NCI-H748 (cell line): ENCODE measurements at regions not wholly inside any gene's neighbourhood (a gene's known extent, or its start where the extent isn't known, plus 50 kb on each side); places are given as distances from the start of the nearest gene placed in this dataset.
A peak's percentile ranks its signal among the peaks of the same experiment; 100 is the strongest.
"Not testable (repeated sequence)": the region's sequence is repeated elsewhere in the genome, so short reads cannot be mapped to it uniquely, and the experiment has no call there.

Source experiments
- DNase-seq: peaks from one replicate; lab custom pipeline; 2025; ENCODE audit not compliant: unreplicated experiment; lab: John Stamatoyannopoulos, UW

GRCh38 chr7:29696402-29696801 is 109.9 kb upstream of the WIPF3 start:
- DNase-seq, result not testable (repeated sequence)

GRCh38 chr7:29699723-29700122 is 106.6 kb upstream of the WIPF3 start:
- DNase-seq, result not testable (repeated sequence)

DNA sequence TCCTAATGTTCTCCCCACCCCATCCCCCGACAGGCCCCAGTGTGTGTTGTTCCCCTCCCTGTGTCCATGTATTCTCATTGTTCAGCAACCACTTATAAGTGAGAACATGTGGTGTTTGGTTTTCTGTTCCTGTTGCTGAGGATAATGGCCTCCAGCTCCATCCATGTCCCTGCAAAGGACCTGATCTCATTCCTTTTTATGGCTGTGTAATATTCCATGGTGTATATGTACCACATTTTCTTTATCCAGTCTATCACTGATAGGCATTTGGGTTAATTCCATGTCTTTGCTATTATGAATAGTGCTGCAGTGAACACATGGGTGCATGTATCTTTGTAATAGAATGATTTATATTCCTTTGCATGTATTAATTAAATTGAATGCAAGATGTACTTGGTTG is 104.8 kb upstream of the WIPF3 start:
- not testable (repeated sequence) for DNase-seq

GRCh38 chr7:29703830-29704229 is 102.5 kb upstream of the WIPF3 start:
- not testable (repeated sequence) for DNase-seq

GRCh38 chr7:29709002-29709401 is 97.3 kb upstream of the WIPF3 start:
- DNase-seq, result not testable (repeated sequence)

DNA sequence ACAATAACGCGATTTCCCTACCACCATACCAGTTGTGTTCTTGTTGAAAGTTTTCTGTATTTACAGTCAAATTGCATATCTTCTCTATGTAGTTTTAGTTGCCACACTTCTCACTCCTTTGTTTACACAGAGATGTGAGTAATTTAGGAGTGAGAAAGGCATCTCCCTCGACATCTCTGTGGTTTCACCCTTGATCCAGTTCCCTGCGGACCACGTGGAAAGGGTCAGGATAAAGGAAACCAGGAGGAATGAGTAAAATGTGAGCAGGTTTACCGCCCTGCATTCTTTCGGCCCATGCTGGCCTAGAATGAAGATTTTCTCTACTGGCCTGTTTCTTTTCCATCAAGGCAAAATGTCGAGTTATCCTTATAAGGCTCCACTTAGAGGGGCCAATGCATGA is 83.2 kb upstream of the WIPF3 start:
- not testable (repeated sequence) for DNase-seq

- no peak for DNase-seq
Measured at GRCh38 chr7:29723599-29723998, 82.7 kb upstream of the WIPF3 start.

DNA sequence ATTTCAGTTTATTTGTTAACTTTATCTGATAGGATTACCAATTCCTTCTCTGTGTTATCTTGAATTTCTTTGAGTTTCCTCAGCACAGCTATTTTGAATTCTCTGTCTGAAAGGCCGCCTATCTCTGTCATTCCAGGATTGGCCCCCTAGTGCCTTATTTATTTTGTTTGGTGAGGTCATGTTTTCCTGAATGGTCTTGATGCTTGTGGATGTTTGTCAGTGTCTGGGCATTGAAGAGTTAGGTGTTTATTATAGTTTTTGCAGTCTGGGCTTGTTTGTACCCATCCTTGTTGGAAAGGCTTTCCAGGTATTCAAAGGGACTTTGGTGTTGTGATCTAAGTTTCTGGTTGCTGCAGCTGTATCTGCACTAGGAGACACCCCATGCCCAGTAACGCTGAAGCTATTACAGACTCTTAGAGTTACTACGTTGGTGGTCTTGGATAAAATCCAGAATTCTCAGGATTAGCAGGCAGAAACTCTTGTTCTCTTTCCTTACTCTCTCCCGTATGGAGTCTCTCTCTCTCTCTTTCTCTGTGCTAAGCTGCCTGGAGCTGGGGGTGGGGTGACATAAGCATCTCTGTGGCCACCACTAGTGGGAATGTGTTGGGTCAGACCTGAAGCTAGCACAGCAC is 76.7 kb upstream of the WIPF3 start:
- not testable (repeated sequence) for DNase-seq

- no peak for DNase-seq
Measured at GRCh38 chr7:29734246-29734731, 72.0 kb upstream of the WIPF3 start.

DNA sequence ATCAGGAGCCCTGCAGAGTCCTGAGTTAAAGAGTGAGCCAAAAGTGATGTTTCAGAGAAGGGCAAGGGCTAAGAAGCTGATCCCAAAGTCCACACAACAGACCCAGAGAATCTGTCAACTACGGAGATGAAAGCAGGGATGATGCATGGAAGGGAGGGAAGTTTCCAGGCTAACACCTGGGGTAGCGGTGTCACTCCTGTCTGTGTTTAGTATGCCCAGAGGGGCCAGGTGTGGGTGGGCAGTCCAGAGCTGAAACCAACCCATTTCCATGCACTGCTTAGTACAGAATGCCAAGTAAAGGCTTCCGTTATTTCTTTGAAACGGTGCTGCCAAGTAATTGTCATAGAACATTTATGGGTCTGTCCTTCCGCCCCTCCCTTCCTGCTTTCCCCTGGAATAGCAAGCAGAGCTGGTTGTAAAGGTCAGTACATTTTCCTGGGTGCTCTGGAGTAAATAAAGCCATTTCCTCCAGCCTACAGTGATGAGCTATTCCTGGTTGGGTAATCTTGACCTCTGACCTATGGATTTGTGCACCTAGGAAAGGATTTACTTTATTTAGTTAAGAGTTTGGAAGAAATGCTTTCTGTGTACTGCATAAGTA is 58.6 kb upstream of the WIPF3 start:
- not testable (repeated sequence) for DNase-seq

DNA sequence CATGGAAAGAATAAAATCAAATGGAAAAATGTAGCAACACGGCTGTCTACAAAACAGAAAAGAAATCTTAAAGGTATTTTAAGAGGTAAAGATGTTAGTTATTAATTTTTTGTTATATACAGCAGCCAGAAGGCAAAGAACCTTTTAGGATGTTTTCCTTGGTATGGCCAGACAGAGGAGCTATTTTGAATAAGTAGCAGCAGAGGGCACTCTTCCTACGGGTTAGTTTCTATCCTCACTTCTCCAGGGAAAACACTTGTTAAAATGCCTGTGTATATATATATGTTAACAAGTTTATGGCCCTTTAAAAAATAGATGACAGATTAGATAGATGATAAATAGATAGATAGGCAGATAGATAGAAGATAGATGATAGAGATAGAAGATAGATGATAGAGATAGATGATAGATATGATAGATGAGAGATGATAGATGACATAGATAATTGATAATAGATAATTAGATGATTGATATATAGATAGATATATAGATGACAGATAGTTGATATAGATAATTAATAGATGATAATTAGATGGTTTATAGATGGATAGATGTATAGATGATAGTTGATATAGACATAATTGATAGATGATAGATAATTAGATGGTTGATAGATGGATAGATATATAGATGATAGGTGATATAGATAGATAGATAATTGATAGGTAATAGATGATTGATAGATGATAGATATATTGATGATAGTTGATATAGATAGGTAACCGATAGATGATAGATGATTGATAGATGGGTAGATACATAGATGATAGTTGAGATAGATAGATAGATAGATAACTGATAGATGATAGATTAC is 57.8 kb upstream of the WIPF3 start:
- peak; percentile 61 for DNase-seq

GRCh38 chr7:29749701-29750321 is 56.5 kb upstream of the WIPF3 start:
- DNase-seq, result no peak

DNA sequence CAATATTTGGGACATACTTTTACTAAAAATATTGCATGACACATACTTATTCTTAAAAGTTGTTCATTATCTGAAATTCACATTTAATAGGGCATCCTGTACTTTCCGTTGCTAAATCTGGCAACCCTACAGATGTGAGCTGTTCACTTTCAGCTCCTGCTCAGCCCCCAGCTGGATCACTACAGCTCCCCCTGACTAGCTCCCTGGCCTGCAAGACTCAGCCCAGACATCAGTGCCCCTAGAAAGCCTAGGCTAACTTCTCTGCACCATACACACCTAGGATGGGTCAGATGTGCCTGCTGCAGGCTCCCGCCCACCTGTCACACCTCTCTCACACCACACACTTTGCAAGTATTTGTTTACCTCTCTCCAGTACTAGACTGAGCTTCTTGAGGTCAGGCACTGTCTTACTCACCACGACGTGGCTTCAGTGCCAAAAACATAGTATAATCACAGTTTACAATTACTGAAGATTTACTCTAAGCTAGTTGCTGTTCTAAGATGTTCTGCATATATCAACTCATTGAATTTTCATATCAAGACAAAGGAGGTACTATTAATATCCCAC is 55.9 kb upstream of the WIPF3 start:
- not testable (repeated sequence) for DNase-seq

DNA sequence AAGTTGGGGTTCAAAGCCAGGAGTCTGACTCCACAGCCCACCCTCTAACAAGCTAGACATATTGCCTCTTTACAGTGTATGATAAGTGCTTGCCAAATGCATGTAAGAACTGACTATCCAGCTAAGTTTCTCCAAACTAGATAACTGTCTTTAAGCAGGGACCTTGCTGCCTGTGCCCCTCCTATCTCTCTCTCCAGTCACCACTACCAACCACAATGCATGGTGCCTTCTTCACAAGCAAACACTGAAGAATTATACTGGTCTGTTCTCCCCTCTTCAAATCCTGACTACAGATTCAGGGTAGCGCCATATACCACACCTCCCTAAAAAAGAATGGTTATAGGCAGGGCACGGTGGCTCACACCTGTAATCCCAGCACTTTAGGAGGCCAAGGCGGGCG is 55.3 kb upstream of the WIPF3 start:
- not testable (repeated sequence) for DNase-seq

DNA sequence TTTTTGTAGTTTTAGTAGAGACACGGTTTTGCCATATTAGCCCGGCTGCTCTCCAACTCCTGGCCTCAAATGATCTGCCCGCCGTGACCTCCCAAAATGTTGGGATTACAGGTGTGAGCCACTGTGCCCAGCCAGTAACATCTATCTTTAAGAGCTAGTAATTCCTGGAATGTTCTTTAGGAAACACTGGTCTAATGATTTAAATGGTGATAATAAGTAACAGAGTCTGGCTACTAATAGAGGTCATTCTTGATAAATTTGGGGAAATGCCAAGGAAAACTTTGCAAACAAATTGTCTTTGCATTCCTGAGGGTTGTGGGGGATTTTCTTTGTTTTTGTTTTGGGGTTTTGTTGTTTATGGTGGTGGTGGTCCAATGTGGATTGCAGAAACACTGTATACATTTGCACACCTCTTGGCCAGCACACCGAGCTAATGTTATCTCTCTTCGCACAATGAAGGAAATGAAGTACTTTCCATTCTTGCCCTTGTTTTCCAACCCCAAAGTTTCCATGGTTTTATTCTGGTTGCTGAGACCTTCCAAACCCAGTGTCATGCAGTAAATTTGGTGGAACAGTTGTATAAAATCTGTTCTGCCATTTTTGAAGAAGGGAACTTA is 51.3 kb upstream of the WIPF3 start:
- no peak for DNase-seq
